Lung (tissue), 11 donors: ENCODE measurements at regions not wholly inside any gene's neighbourhood (a gene's known extent, or its start where the extent isn't known, plus 50 kb on each side); places are given as distances from the start of the nearest gene placed in this dataset.

Source experiments
- ATAC-seq: fragments of 200-7000 bp; cut with Tn5 transposase; one replicate; pipeline ENCODE4 v1.9.1; 2020; ENCODE audit warnings: moderate number of reproducible peaks; ENCODE audit not compliant: insufficient read depth, low FRiP score
- DNase-seq, 3 donors: peaks; one replicate each; pipeline ENCODE4 v3.0.0-alpha.2; 2013 to 2017
- H3K27ac ChIP-seq, 2 donors: one replicate each; pipeline ENCODE4 v1.5.1; 2013; ENCODE audit warnings: mild to moderate bottlenecking in 2 of 2, moderate library complexity in 2 of 2, control low read depth in 1 of 2, inconsistent platforms in 1 of 2, low read depth in 1 of 2, low read length in 1 of 2
- H3K27me3 ChIP-seq, 3 donors: one replicate each; pipeline ENCODE4 v1.5.1; 2013; ENCODE audit warnings: low read length in 2 of 3; ENCODE audit not compliant: control insufficient read depth in 3 of 3, insufficient read depth in 3 of 3
- H3K36me3 ChIP-seq, 4 donors: one replicate each; pipeline ENCODE4 v1.5.1; 2013; ENCODE audit warnings: low read length in 4 of 4, mild to moderate bottlenecking in 1 of 4, moderate library complexity in 1 of 4; ENCODE audit not compliant: control insufficient read depth in 4 of 4, insufficient read depth in 4 of 4
- H3K4me1 ChIP-seq, 5 donors: one replicate each; pipeline ENCODE4 v1.5.1; 2013; ENCODE audit warnings: low read length in 5 of 5, mild to moderate bottlenecking in 2 of 5, moderate library complexity in 1 of 5; ENCODE audit not compliant: control insufficient read depth in 5 of 5, insufficient read depth in 5 of 5
- H3K4me3 ChIP-seq: one replicate; pipeline ENCODE4 v1.5.1; 2013; ENCODE audit warnings: mild to moderate bottlenecking, control low read depth, moderate library complexity
- H3K9ac ChIP-seq, 2 donors: one replicate each; pipeline ENCODE4 v1.5.1; 2013; ENCODE audit warnings: low read length in 2 of 2, control low read depth in 1 of 2; ENCODE audit not compliant: insufficient read depth in 1 of 2
- H3K9me3 ChIP-seq, 4 donors: one replicate each; pipeline ENCODE4 v1.5.1; 2013; ENCODE audit warnings: low read length in 3 of 4, mild to moderate bottlenecking in 1 of 4, moderate library complexity in 1 of 4; ENCODE audit not compliant: control insufficient read depth in 4 of 4, insufficient read depth in 3 of 4
- WGBS, 2 donors: extraction: QIAGEN DNeasy Blood & Tissue Kit; methylation state at CpG; one replicate each; pipeline ENCODE4 v1.1.7; 2013; 5-methylcytosine and 5-hydroxymethylcytosine counted together
- TF ChIP-seq, protein P1 (sequence below): IDR thresholded peaks from 2 replicates; pipeline ENCODE4 v1.5.1; 2012; ENCODE audit warnings: mild to moderate bottlenecking; ENCODE audit errors: control extremely low read depth, extremely low read depth
- donor health status: control.
- donor health status: control.
- donor health status: Bipolar disorder and iron deficiency.
- donor health status: healthy.
- donor health status: DM: yes; HTN: yes; CAD: no.

DNA sequence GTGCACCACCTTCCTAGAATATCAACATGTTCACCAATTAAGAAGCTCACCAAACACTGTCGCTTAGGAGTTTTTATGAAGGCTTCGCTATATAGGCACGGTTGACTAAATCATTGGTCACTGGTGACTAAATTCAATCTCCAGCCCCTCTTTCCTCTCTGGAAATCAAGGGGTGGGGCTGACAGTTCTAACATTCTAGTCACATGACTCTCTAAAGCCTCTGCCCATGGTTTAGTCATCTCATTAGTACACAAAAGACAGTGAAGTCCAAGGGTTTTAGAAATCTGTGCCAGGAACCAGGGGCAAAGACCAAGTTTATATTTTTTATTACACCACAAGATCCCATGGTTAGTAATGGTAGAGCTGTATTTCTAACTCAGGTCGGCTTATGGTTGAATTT lies 243.2 kb downstream of the ELAVL2 start:
- Histone ChIP-seq H3K27me3 (no peaks in the 10 kb centered on the region), H3K9me3 (no peaks in the 10 kb centered on the region), H3K4me1 (peaks cover 0 to 8% (median 0%) of the 10 kb centered on the region in 5 donors), H3K36me3 (no peaks in the 10 kb centered on the region), H3K9ac (no peak overlapping the region), H3K27ac (no peak overlapping the region), H3K4me3 (no peak overlapping the region)
- TF ChIP-seq, protein P1, sequence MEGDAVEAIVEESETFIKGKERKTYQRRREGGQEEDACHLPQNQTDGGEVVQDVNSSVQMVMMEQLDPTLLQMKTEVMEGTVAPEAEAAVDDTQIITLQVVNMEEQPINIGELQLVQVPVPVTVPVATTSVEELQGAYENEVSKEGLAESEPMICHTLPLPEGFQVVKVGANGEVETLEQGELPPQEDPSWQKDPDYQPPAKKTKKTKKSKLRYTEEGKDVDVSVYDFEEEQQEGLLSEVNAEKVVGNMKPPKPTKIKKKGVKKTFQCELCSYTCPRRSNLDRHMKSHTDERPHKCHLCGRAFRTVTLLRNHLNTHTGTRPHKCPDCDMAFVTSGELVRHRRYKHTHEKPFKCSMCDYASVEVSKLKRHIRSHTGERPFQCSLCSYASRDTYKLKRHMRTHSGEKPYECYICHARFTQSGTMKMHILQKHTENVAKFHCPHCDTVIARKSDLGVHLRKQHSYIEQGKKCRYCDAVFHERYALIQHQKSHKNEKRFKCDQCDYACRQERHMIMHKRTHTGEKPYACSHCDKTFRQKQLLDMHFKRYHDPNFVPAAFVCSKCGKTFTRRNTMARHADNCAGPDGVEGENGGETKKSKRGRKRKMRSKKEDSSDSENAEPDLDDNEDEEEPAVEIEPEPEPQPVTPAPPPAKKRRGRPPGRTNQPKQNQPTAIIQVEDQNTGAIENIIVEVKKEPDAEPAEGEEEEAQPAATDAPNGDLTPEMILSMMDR: no peak
- WGBS, 2 donors: 96 to 98% methylated on average over 4 of the region's 4 CpGs
- ATAC-seq (no peak), DNase-seq (no peak)

DNA sequence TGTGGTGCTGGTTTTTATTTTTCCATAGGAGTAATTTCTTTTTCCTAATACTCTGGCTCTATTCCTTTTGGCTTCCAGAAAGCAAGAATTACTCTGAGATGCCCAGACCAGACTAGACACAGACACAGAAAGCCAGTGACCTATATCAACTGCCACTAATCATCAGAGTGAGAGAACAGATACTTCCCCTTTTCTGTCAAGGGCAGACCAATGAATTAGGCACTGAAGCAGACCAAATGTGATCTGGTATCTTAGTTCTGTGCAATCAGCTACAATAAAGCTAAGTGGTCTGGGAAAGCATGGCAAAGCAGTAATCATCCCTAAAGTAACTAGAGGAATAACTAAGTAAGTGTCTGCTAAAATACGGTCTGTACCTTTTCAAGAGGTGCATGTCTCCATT lies 239.1 kb downstream of the ELAVL2 start:
- ATAC-seq (no peak), DNase-seq (no peak)
- H3K27ac ChIP-seq: peak overlapping the region in 1 of 2 donors; percentile 73
- peaks cover 0 to 24% (median 1%) of the 10 kb centered on the region in 5 donors for H3K4me1 ChIP-seq
- 74 to 91% methylated on average over 1 of the region's 1 CpG for WGBS, 2 donors
- TF ChIP-seq, protein P1: no peak
- no peak overlapping the region for H3K9ac ChIP-seq
- H3K27me3 ChIP-seq: no peaks in the 10 kb centered on the region
- no peaks in the 10 kb centered on the region for H3K36me3 ChIP-seq
- H3K4me3 ChIP-seq: no peak overlapping the region
- H3K9me3 ChIP-seq: no peaks in the 10 kb centered on the region

DNA sequence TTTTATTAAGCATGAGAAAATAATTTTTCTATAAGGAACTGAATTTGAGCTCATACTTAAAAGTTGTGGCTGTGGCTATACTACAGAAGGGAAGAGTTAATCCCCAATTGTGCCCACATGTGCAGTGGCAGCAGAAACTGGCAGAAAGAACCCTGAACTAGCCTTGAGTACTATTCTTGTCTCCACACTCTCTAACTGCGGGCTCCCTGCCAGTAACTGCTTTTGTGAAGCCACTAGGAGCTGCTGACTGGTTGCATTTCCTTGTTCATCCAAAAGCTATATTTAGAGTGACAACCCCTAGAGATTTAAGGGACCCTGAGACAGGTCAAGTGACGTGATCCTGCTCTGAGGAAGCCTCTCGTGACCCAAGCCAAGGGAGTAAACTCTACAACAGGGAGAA lies 238.6 kb downstream of the ELAVL2 start:
- WGBS, 2 donors: 29 to 58% methylated on average over 3 of the region's 3 CpGs
- H3K27ac ChIP-seq: peak overlapping the region in 1 of 2 donors; percentile 73
- ATAC-seq: peak; percentile 62
- H3K9ac ChIP-seq: no peak overlapping the region
- H3K27me3 ChIP-seq: no peaks in the 10 kb centered on the region
- no peaks in the 10 kb centered on the region for H3K36me3 ChIP-seq
- TF ChIP-seq, protein P1: no peak
- no peaks in the 10 kb centered on the region for H3K9me3 ChIP-seq
- H3K4me3 ChIP-seq: no peak overlapping the region
- peak; percentile 18 to 69 (median 31) for DNase-seq
- peaks cover 0 to 25% (median 1%) of the 10 kb centered on the region in 5 donors for H3K4me1 ChIP-seq

DNA sequence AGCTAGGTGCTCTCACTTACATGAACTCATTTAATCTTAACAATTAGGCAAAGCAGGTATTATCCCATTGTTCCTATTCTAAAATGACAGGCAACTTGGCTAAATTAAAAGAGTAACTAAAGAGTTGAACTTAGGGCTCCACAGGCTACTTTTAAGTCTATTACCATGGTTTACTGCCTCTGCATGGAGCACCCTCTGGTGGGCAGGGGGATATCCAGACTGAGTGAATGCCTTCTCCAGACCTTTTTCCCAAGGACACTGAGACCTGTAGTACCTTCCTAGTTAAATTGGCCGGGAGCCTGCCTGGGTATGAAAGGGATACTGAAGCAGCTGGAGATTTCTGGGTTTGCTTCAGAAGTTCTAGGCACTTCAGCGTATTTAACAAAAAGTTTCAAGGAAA lies 238.1 kb downstream of the ELAVL2 start:
- WGBS, 2 donors: 83 to 88% methylated on average over 2 of the region's 2 CpGs
- TF ChIP-seq, protein P1: no peak
- H3K36me3 ChIP-seq: no peaks in the 10 kb centered on the region
- no peak overlapping the region for H3K9ac ChIP-seq
- peaks cover 0 to 28% (median 1%) of the 10 kb centered on the region in 5 donors for H3K4me1 ChIP-seq
- no peak overlapping the region for H3K27ac ChIP-seq
- no peak overlapping the region for H3K4me3 ChIP-seq
- ATAC-seq (no peak), DNase-seq (no peak)
- no peaks in the 10 kb centered on the region for H3K27me3 ChIP-seq
- H3K9me3 ChIP-seq: no peaks in the 10 kb centered on the region
